Jurkat, Clone E6-1 (cell line): ENCODE measurements at regions not wholly inside any gene's neighbourhood (a gene's known extent, or its start where the extent isn't known, plus 50 kb on each side); places are given as distances from the start of the nearest gene placed in this dataset.

Experiments used
- DNase-seq: peaks from one replicate; pipeline ENCODE4 v3.0.0-alpha.2; 2011; ENCODE audit warnings: low read depth, low spot score
- H3K4me3 ChIP-seq: 2 replicates; pipeline ENCODE4 v1.5.1; 2011; ENCODE audit warnings: mild to moderate bottlenecking, low read length, control low read depth, moderate library complexity

- no peak for DNase-seq
- no peak overlapping the region for H3K4me3 ChIP-seq
Measured at GRCh38 chr1:87497380-87498203, 168.9 kb downstream of the LMO4 start.

GRCh38 chr1:87501738-87502137 is 173.1 kb downstream of the LMO4 start:
- H3K4me3 ChIP-seq, result no peak overlapping the region
- no peak for DNase-seq

- H3K4me3 ChIP-seq, result no peak overlapping the region
- no peak for DNase-seq
Measured at GRCh38 chr1:87505391-87505983, 176.8 kb downstream of the LMO4 start.

- DNase-seq, result no peak
- H3K4me3 ChIP-seq, result no peak overlapping the region
Measured at GRCh38 chr1:87506147-87506546, 177.5 kb downstream of the LMO4 start.

GRCh38 chr1:87508247-87508787 is 179.6 kb downstream of the LMO4 start:
- no peak for DNase-seq

GRCh38 chr1:87510540-87510939 is 181.9 kb downstream of the LMO4 start:
- H3K4me3 ChIP-seq, result no peak overlapping the region
- no peak for DNase-seq

More at GRCh38 chr1:87508247-87508787, 179.6 kb downstream of the LMO4 start:
- no peak overlapping the region for H3K4me3 ChIP-seq

GRCh38 chr1:87511449-87511848 is 182.8 kb downstream of the LMO4 start:
- H3K4me3 ChIP-seq, result no peak overlapping the region
- DNase-seq, result no peak

- no peak for DNase-seq
- no peak overlapping the region for H3K4me3 ChIP-seq
Measured at GRCh38 chr1:87512431-87512830, 183.8 kb downstream of the LMO4 start.

GRCh38 chr1:87513255-87513654 is 184.6 kb downstream of the LMO4 start:
- no peak for DNase-seq
- H3K4me3 ChIP-seq, result no peak overlapping the region

GRCh38 chr1:87513966-87514660 is 185.4 kb downstream of the LMO4 start:
- DNase-seq, result no peak
- no peak overlapping the region for H3K4me3 ChIP-seq

- no peak overlapping the region for H3K4me3 ChIP-seq
- no peak for DNase-seq
Measured at GRCh38 chr1:87515781-87516180, 187.1 kb downstream of the LMO4 start.

GRCh38 chr1:87518794-87519193 is 190.1 kb downstream of the LMO4 start:
- no peak for DNase-seq
- no peak overlapping the region for H3K4me3 ChIP-seq

- no peak overlapping the region for H3K4me3 ChIP-seq
- no peak for DNase-seq
Measured at GRCh38 chr1:87521452-87521851, 192.8 kb downstream of the LMO4 start.

GRCh38 chr1:87523466-87523865 is 194.8 kb downstream of the LMO4 start:
- H3K4me3 ChIP-seq, result no peak overlapping the region
- no peak for DNase-seq

GRCh38 chr1:87524021-87524754 is 195.5 kb downstream of the LMO4 start:
- H3K4me3 ChIP-seq, result no peak overlapping the region
- DNase-seq, result no peak

GRCh38 chr1:87528754-87529517 is 200.3 kb downstream of the LMO4 start:
- H3K4me3 ChIP-seq, result no peak overlapping the region

GRCh38 chr1:87530042-87530807 is 201.5 kb downstream of the LMO4 start:
- no peak for DNase-seq
- no peak overlapping the region for H3K4me3 ChIP-seq

More at GRCh38 chr1:87528754-87529517, 200.3 kb downstream of the LMO4 start:
- no peak for DNase-seq

- H3K4me3 ChIP-seq, result no peak overlapping the region
- no peak for DNase-seq
Measured at GRCh38 chr1:87535551-87535950, 206.9 kb downstream of the LMO4 start.
